H1 (cell line): ENCODE measurements at regions not wholly inside any gene's neighbourhood (a gene's known extent, or its start where the extent isn't known, plus 50 kb on each side); places are given as distances from the start of the nearest gene placed in this dataset.

Experiments
- CEBPB ChIP-seq: IDR thresholded peaks from 2 replicates; pipeline ENCODE4 v1.6.1; 2012; ENCODE audit warnings: low read depth, low read length
- NRF1 ChIP-seq: IDR thresholded peaks from 2 replicates; pipeline ENCODE4 v1.6.1; 2011; ENCODE audit warnings: mild to moderate bottlenecking, low read depth, low read length, improper control_type of control experiment
- PHF8 ChIP-seq: fragments of 200-600 bp; sonication (generic); conservative IDR thresholded peaks from 2 replicates; pipeline ENCODE4 v1.7.1; 2012; ENCODE audit warnings: low read depth, mild to moderate bottlenecking, inconsistent platforms, low read length, moderate library complexity
- SIN3A ChIP-seq, 2 experiments: IDR thresholded peaks in 1 of 2; conservative IDR thresholded peaks in 1 of 2; 2 replicates each; pipeline ENCODE4 v1.6.1; 2011 to 2012; ENCODE audit warnings: low read length in 2 of 2, improper control_type of control experiment in 1 of 2, low read depth in 1 of 2, mild to moderate bottlenecking in 1 of 2
- TAF1 ChIP-seq: IDR thresholded peaks from 2 replicates; pipeline ENCODE4 v1.6.1; 2011; ENCODE audit warnings: mild to moderate bottlenecking, low read depth, low read length
- USF2 ChIP-seq: IDR thresholded peaks from 2 replicates; pipeline ENCODE4 v1.6.1; 2011; ENCODE audit warnings: low read length, improper control_type of control experiment

- TF ChIP-seq CEBPB (no peak), SIN3A (conservative IDR thresholded peaks at IDR 0.05 in 1 of 2, IDR thresholded peaks at IDR 0.05 in 1 of 2; ENCODE audit: low read depth in 1 of 2, low read length in 2 of 2) (no peak), TAF1 (no peak), NRF1 (no peak), PHF8 (no peak), USF2 (no peak)
Observed at GRCh38 chr4:96395747-96396146, 555.9 kb downstream of the PDHA2 start (continued).
